ENCODE measurements at regions not wholly inside any gene's neighbourhood (a gene's known extent, or its start where the extent isn't known, plus 50 kb on each side); places are given as distances from the start of the nearest gene placed in this dataset.

GRCh38 chr7:21367537-21367936 is 60.3 kb upstream of the SP4 start:
- Histone ChIP-seq H2AFZ (ENCODE audit: low read depth, low read length) (no peak overlapping the region), H3K9me3 (ENCODE audit: insufficient read depth, low read length, severe bottlenecking) (no peaks in the 10 kb centered on the region), H3K36me3 (ENCODE audit: insufficient read depth, low read length) (no peaks in the 10 kb centered on the region), H4K20me1 (ENCODE audit: insufficient read depth, low read length) (no peaks in the 10 kb centered on the region), H3K4me3 (ENCODE audit: low read depth in 1 of 2, low read length in 2 of 2) (no peak overlapping the region), H3K79me2 (ENCODE audit: insufficient read depth, low read length) (no peaks in the 10 kb centered on the region), H3K27ac (ENCODE audit: low read length) (no peak overlapping the region), H3K4me1 (ENCODE audit: insufficient read depth, low read length) (no peaks in the 10 kb centered on the region), H3K27me3 (ENCODE audit: insufficient read depth, low read length, poor library complexity) (no peaks in the 10 kb centered on the region), H3K9ac (ENCODE audit: low read depth, low read length) (no peak overlapping the region), H3K4me2 (ENCODE audit: insufficient read depth, low read length) (no peak overlapping the region)
- no peak for ATAC-seq (ENCODE audit: insufficient read depth, low read depth)
- no peak for DNase-seq
- no peak for TF ChIP-seq EZH2 (IDR thresholded peaks at IDR 0.05; ENCODE audit: borderline replicate concordance, low read depth, low read length, severe bottlenecking)
- TF ChIP-seq, protein P1, sequence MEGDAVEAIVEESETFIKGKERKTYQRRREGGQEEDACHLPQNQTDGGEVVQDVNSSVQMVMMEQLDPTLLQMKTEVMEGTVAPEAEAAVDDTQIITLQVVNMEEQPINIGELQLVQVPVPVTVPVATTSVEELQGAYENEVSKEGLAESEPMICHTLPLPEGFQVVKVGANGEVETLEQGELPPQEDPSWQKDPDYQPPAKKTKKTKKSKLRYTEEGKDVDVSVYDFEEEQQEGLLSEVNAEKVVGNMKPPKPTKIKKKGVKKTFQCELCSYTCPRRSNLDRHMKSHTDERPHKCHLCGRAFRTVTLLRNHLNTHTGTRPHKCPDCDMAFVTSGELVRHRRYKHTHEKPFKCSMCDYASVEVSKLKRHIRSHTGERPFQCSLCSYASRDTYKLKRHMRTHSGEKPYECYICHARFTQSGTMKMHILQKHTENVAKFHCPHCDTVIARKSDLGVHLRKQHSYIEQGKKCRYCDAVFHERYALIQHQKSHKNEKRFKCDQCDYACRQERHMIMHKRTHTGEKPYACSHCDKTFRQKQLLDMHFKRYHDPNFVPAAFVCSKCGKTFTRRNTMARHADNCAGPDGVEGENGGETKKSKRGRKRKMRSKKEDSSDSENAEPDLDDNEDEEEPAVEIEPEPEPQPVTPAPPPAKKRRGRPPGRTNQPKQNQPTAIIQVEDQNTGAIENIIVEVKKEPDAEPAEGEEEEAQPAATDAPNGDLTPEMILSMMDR (IDR thresholded peaks at IDR 0.05; ENCODE audit: borderline replicate concordance, extremely low read depth, low read length, poor library complexity, severe bottlenecking) = no peak

DNA sequence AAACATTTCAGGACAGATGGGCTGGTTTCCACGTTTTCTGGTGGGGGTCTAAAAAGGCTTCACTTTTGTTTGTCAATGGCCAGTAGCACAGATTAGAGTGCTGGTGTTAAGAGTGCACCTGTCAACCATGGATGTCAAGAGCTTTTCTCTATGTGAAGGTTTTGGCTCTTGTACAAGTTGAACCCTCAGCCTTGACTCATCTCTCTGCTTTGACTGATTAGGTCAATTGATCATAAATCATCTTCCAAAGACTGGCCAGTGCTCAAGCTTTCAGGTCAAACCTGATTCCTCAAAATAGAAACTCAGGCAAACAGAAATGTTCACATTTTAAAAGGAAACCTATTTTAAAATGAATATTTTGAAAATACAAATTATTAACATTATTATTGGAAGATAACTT is 59.6 kb upstream of the SP4 start:
- TF ChIP-seq, protein P1 (IDR thresholded peaks at IDR 0.05; ENCODE audit: borderline replicate concordance, extremely low read depth, low read length, poor library complexity, severe bottlenecking) = no peak
- no peak for TF ChIP-seq EZH2 (IDR thresholded peaks at IDR 0.05; ENCODE audit: borderline replicate concordance, low read depth, low read length, severe bottlenecking)
- no peak for DNase-seq

DNA sequence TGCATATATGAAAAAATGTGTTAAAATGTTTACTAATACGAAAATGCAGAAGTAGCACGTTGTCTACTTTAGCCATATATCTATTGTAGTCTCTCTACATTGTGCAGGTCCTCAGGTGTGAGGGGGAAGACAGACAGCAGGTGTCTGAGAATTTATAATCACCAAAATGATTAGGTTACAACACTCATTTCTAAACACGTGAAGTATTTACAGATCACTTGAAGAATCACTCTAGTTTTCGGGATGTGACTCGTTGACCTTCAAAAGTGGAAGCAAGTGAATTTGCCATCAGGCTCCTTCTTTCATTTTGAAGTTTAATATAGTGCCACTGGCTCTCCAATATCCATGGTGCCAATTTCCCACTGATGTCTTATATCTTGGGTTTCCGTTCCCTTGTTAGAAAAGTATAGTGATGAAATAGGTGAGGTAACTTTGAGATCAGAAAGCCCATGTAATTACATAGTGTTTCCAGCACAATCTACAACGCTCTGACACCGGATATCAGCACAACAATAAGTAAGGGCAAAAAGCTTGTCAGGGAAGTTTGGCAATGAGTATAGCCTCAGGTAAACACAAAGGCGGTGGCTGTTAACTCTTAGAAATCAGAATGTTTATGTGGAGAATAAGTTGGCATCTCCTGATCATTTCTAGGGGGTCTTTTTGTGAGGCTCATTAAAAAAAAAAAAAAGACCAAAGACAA is 57.5 kb upstream of the SP4 start:
- TF ChIP-seq, protein P1 (IDR thresholded peaks at IDR 0.05; ENCODE audit: borderline replicate concordance, extremely low read depth, low read length, poor library complexity, severe bottlenecking) = no peak
- no peak for TF ChIP-seq EZH2 (IDR thresholded peaks at IDR 0.05; ENCODE audit: borderline replicate concordance, low read depth, low read length, severe bottlenecking)
- no peaks in the 10 kb centered on the region for H3K4me1 ChIP-seq (ENCODE audit: insufficient read depth, low read length)
- no peaks in the 10 kb centered on the region for H3K9me3 ChIP-seq (ENCODE audit: insufficient read depth, low read length, severe bottlenecking)
- no peak overlapping the region for H3K9ac ChIP-seq (ENCODE audit: low read depth, low read length)
- no peaks in the 10 kb centered on the region for H3K27me3 ChIP-seq (ENCODE audit: insufficient read depth, low read length, poor library complexity)
- DNase-seq (no peak), ATAC-seq (ENCODE audit: insufficient read depth, low read depth) (no peak)
- no peak overlapping the region for H3K4me3 ChIP-seq (ENCODE audit: low read depth in 1 of 2, low read length in 2 of 2)
- H4K20me1 ChIP-seq (ENCODE audit: insufficient read depth, low read length) = no peaks in the 10 kb centered on the region
- H3K27ac ChIP-seq (ENCODE audit: low read length) = no peak overlapping the region
- no peak overlapping the region for H3K4me2 ChIP-seq (ENCODE audit: insufficient read depth, low read length)
- H3K36me3 ChIP-seq (ENCODE audit: insufficient read depth, low read length) = no peaks in the 10 kb centered on the region
- H2AFZ ChIP-seq (ENCODE audit: low read depth, low read length) = no peak overlapping the region
- H3K79me2 ChIP-seq (ENCODE audit: insufficient read depth, low read length) = no peaks in the 10 kb centered on the region

More for the DNA sequence above, 59.6 kb upstream of the SP4 start:
- Histone ChIP-seq H3K4me3 (ENCODE audit: low read depth in 1 of 2, low read length in 2 of 2) (no peak overlapping the region), H3K27ac (ENCODE audit: low read length) (no peak overlapping the region), H3K9ac (ENCODE audit: low read depth, low read length) (no peak overlapping the region), H3K4me1 (ENCODE audit: insufficient read depth, low read length) (no peaks in the 10 kb centered on the region), H2AFZ (ENCODE audit: low read depth, low read length) (no peak overlapping the region), H4K20me1 (ENCODE audit: insufficient read depth, low read length) (no peaks in the 10 kb centered on the region), H3K79me2 (ENCODE audit: insufficient read depth, low read length) (no peaks in the 10 kb centered on the region), H3K27me3 (ENCODE audit: insufficient read depth, low read length, poor library complexity) (no peaks in the 10 kb centered on the region), H3K4me2 (ENCODE audit: insufficient read depth, low read length) (no peak overlapping the region), H3K9me3 (ENCODE audit: insufficient read depth, low read length, severe bottlenecking) (no peaks in the 10 kb centered on the region), H3K36me3 (ENCODE audit: insufficient read depth, low read length) (no peaks in the 10 kb centered on the region)
- ATAC-seq (ENCODE audit: insufficient read depth, low read depth) = no peak

Data from DND-41 (cell line).